Fibroblast of gingiva (primary cell): ENCODE measurements at regions not wholly inside any gene's neighbourhood (a gene's known extent, or its start where the extent isn't known, plus 50 kb on each side); places are given as distances from the start of the nearest gene placed in this dataset.

Experiments
- DNase-seq: peaks from one replicate; pipeline ENCODE4 v3.0.0-alpha.2; 2011; ENCODE audit warnings: low read depth

DNA sequence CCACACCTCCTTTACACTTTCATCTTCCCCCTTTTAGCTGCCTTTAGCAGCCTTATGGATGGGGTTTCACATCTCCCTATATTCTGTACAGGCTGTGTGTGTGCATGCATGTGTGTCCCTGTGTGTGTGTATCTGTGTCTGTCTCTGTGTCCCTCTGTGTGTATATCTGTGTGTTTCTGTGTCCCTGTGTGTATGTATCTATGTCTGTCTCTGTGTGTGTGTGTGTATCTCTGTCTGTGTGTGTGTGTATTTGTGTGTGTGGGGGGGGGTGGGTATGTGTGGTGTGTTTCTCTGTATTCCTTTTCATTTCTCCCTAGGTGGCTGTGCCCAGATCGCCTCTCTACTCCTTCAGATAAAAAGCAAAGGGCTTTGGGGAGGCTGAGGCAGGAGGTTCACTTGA lies 52.2 kb upstream of the CD83 start:
- no peak for DNase-seq

GRCh38 chr6:14066782-14067406 lies 50.7 kb upstream of the CD83 start:
- peak; percentile 64 for DNase-seq

DNA sequence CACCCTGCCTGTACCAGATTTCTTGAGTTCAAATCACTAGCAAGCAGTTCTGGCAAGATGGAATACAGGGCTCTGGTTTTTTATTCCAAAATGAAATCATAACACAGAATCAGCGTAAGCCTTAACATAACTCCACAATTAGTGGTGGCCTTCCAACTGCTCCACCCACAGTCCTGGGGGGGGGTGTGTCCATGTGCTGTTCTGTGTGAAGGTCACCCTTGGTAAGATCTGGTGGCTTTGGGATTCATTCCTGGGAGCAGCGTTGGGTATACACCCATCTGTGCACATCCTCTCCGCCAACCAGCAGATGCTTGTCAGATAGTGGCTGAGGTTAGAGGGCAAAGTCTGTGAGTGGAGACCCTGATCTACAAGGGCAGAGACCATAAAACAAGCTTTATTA lies 49.9 kb upstream of the CD83 start:
- DNase-seq = no peak
